SH-SY5Y (cell line): ENCODE measurements at regions not wholly inside any gene's neighbourhood (a gene's known extent, or its start where the extent isn't known, plus 50 kb on each side); places are given as distances from the start of the nearest gene placed in this dataset.

Experiments
- GATA2 ChIP-seq: IDR thresholded peaks from 2 replicates; pipeline ENCODE4 v1.6.1; 2011; ENCODE audit warnings: mild to moderate bottlenecking, low read depth, low read length
- GATA3 ChIP-seq: IDR thresholded peaks from 2 replicates; pipeline ENCODE4 v1.6.1; 2011; ENCODE audit warnings: low read depth, mild to moderate bottlenecking, low read length, moderate library complexity

DNA sequence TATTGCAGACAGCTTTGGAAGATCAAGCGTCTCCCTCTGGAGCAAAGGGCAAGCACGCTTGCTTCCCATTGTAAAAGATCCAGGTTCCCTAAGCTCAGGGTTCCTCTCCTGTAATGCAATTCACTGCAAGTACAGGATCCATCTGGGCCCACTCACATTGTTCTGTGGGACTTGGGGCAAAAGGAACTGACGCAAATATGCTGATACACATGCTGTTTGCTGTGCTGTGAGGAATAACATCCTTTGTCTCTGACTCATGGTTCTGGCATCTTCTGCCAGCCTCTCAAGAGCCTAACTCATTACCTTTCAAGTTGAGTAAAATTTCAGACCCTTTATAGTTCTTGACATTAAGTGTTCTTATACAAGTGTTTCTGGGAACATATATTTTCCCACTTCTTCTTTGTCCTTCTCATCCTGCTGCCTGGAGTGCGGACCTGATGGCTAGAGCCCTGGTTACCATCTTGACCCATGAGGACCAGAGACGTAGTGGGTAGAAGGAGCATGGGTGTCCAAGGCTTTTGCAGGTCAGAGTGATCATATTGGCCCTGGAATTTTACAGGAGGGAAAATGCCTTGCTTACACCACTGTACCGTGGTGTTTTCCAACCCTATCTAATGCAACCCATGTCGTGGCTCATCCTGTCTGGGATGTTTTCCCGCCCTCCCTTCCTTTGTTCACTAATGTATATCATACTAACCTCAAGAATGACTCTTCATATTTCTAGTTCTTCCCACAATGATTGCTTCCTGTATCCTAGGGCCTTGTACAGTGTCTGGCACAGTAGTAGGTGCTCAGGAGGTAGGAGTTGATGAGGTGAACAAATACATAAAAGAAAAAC is 145.7 kb upstream of the GLI2 start:
- TF ChIP-seq GATA3 (no peak), GATA2 (no peak)
